H1 (cell line): ENCODE measurements at regions not wholly inside any gene's neighbourhood (a gene's known extent, or its start where the extent isn't known, plus 50 kb on each side); places are given as distances from the start of the nearest gene placed in this dataset.

Experiments
- CTCF ChIA-PET: fragments of 300-600 bp; sonication (Branson Sonifier 250); formaldehyde crosslinking; loops from one replicate; lab custom pipeline; 2021; ENCODE audit not compliant: partially characterized antibody; lab: Charles Lee
- POLR2A ChIA-PET: fragments of 300-600 bp; sonication (Branson Sonifier 250); formaldehyde crosslinking; loops from one replicate; lab custom pipeline; 2021; ENCODE audit warnings: inconsistent platforms; ENCODE audit not compliant: partially characterized antibody; lab: Charles Lee
- DNase-seq, 2 experiments: peaks; one replicate each; pipeline versions ENCODE4 v3.0.0 to v3.0.0-alpha.2; 2010 to 2022; ENCODE audit warnings: low spot score in 2 of 2, low read depth in 1 of 2, mixed read lengths in 1 of 2
- FAIRE-seq: peaks from 2 replicates; lab custom pipeline; 2011; peaks lifted over from hg19 to GRCh38; lab: Jason Lieb, UNC
- H2AFZ ChIP-seq: 2 replicates; pipeline ENCODE4 v1.8.1; 2012; ENCODE audit warnings: low read length, inconsistent platforms
- H2AK5ac ChIP-seq: 2 replicates; pipeline ENCODE4 v1.6.1; 2013; ENCODE audit warnings: low read depth, low read length
- H2BK120ac ChIP-seq: replicated peaks from 2 replicates; pipeline ENCODE3; 2013; ENCODE audit warnings: low read depth, low read length, inconsistent platforms
- H2BK12ac ChIP-seq: 2 replicates; pipeline ENCODE4 v1.6.1; 2013; ENCODE audit warnings: low read depth, low read length
- H2BK15ac ChIP-seq: 2 replicates; pipeline ENCODE4 v1.6.1; 2013; ENCODE audit warnings: low read length
- H2BK20ac ChIP-seq: 2 replicates; pipeline ENCODE4 v1.6.1; 2013; ENCODE audit warnings: low read length
- H2BK5ac ChIP-seq: 2 replicates; pipeline ENCODE4 v1.6.1; 2013; ENCODE audit warnings: low read depth, low read length
- H3K14ac ChIP-seq: 2 replicates; pipeline ENCODE4 v1.6.1; 2013; ENCODE audit warnings: inconsistent platforms; ENCODE audit not compliant: insufficient read length
- H3K18ac ChIP-seq: 2 replicates; pipeline ENCODE4 v1.6.1; 2013; ENCODE audit warnings: low read length; ENCODE audit errors: extremely low read depth
- H3K23ac ChIP-seq: 2 replicates; pipeline ENCODE4 v1.6.1; 2013; ENCODE audit warnings: inconsistent platforms; ENCODE audit not compliant: insufficient read length
- H3K23me2 ChIP-seq: 2 replicates; pipeline ENCODE4 v1.6.1; 2013; ENCODE audit warnings: low read depth, low read length
- H3K27ac ChIP-seq: 2 replicates; pipeline ENCODE4 v1.6.1; 2011; ENCODE audit warnings: low read depth, low read length, inconsistent platforms
- H3K27me3 ChIP-seq, 4 experiments: replicated peaks in 1 of 4; 1 replicate in 1 of 4; 2 replicates in 3 of 4; pipeline versions ENCODE4 v1.6.1 to v1.8.1; 2011 to 2013; ENCODE audit warnings: low read length in 3 of 4, mild to moderate bottlenecking in 3 of 4, inconsistent platforms in 2 of 4, mixed read lengths in 2 of 4, moderate library complexity in 1 of 4; ENCODE audit not compliant: control insufficient read depth in 3 of 4, insufficient read depth in 3 of 4; ENCODE audit errors: extremely low read depth in 1 of 4
- H3K36me3 ChIP-seq, 4 experiments: 2 replicates each; pipeline versions ENCODE4 v1.6.1 to v1.8.1; 2011 to 2013; ENCODE audit warnings: mild to moderate bottlenecking in 4 of 4, low read length in 3 of 4, moderate library complexity in 2 of 4, control low read depth in 1 of 4, inconsistent platforms in 1 of 4; ENCODE audit not compliant: insufficient read depth in 4 of 4, control insufficient read depth in 2 of 4
- H3K4ac ChIP-seq: replicated peaks from 2 replicates; pipeline ENCODE3; 2013; ENCODE audit warnings: low read length, low read depth, mixed read lengths, inconsistent platforms; ENCODE audit not compliant: insufficient read length
- H3K4me1 ChIP-seq, 4 experiments: replicated peaks in 1 of 4; 1 replicate in 1 of 4; 2 replicates in 3 of 4; pipeline versions ENCODE4 v1.6.1 to v1.8.1; 2011 to 2013; ENCODE audit warnings: low read length in 3 of 4, inconsistent platforms in 2 of 4, mixed read lengths in 1 of 4; ENCODE audit not compliant: insufficient read depth in 4 of 4, control insufficient read depth in 3 of 4
- H3K4me2 ChIP-seq, 2 experiments: 2 replicates each; pipeline versions ENCODE4 v1.6.1 to v1.8.1; 2011 to 2013; ENCODE audit warnings: low read depth in 2 of 2, low read length in 2 of 2, control low read depth in 1 of 2, inconsistent platforms in 1 of 2, mild to moderate bottlenecking in 1 of 2; ENCODE audit not compliant: insufficient read depth in 1 of 2
- H3K4me3 ChIP-seq, 4 experiments: fragments of 200-600, 300-600 bp in 1 of 4; sonication (generic), shearing (Covaris generic), sonication (Bioruptor Twin) in 1 of 4; 2 replicates each; pipeline versions ENCODE4 v1.5.1 to v1.8.1; 2011 to 2016; ENCODE audit warnings: low read length in 4 of 4, low read depth in 3 of 4, control low read depth in 2 of 4, inconsistent platforms in 2 of 4, mild to moderate bottlenecking in 2 of 4, mixed read lengths in 1 of 4, moderate library complexity in 1 of 4; ENCODE audit not compliant: insufficient read depth in 2 of 4; ENCODE audit errors: extremely low read depth in 1 of 4
- H3K56ac ChIP-seq: replicated peaks from 2 replicates; pipeline ENCODE3; 2013; ENCODE audit warnings: low read depth, mild to moderate bottlenecking, mixed read lengths, low read length, inconsistent platforms; ENCODE audit not compliant: insufficient read length
- H3K79me1 ChIP-seq: 2 replicates; pipeline ENCODE4 v1.6.1; 2013; ENCODE audit warnings: low read depth, low read length, control low read depth
- H3K79me2 ChIP-seq, 2 experiments: 2 replicates each; pipeline versions ENCODE4 v1.6.1 to v1.8.1; 2012 to 2013; ENCODE audit warnings: low read length in 2 of 2, mild to moderate bottlenecking in 2 of 2, inconsistent platforms in 1 of 2; ENCODE audit not compliant: insufficient read depth in 2 of 2, control insufficient read depth in 1 of 2
- H3K9ac ChIP-seq, 4 experiments: replicated peaks in 1 of 4; 1 replicate in 1 of 4; 2 replicates in 3 of 4; pipeline versions ENCODE4 v1.6.1 to v1.8.1; 2011 to 2013; ENCODE audit warnings: low read depth in 3 of 4, low read length in 3 of 4, control low read depth in 2 of 4, mild to moderate bottlenecking in 2 of 4, moderate library complexity in 2 of 4, inconsistent platforms in 1 of 4; ENCODE audit errors: extremely low read depth in 1 of 4
- H3K9me3 ChIP-seq, 2 experiments: 2 replicates each; pipeline versions ENCODE4 v1.6.1 to v1.8.1; 2012 to 2013; ENCODE audit warnings: mild to moderate bottlenecking in 2 of 2, moderate library complexity in 2 of 2, control low read depth in 1 of 2, inconsistent platforms in 1 of 2, low read depth in 1 of 2, low read length in 1 of 2, mixed read lengths in 1 of 2; ENCODE audit not compliant: insufficient read depth in 2 of 2
- H4K20me1 ChIP-seq, 2 experiments: replicated peaks in 1 of 2; 2 replicates each; pipeline versions ENCODE3 to v1.8.1; 2011 to 2013; ENCODE audit warnings: inconsistent platforms in 2 of 2, low read length in 2 of 2, mild to moderate bottlenecking in 1 of 2; ENCODE audit not compliant: insufficient read depth in 2 of 2, control insufficient read depth in 1 of 2
- H4K5ac ChIP-seq: 2 replicates; pipeline ENCODE4 v1.6.1; 2013; ENCODE audit warnings: low read length, low read depth, mixed read lengths, inconsistent platforms; ENCODE audit not compliant: insufficient read length
- H4K8ac ChIP-seq: 2 replicates; pipeline ENCODE4 v1.8.0; 2013; ENCODE audit warnings: mild to moderate bottlenecking, moderate library complexity, low read length, inconsistent platforms; ENCODE audit not compliant: insufficient read depth; ENCODE audit errors: extremely low read depth
- H4K91ac ChIP-seq: replicated peaks from 2 replicates; pipeline ENCODE3; 2013; ENCODE audit warnings: low read length, mixed read lengths, inconsistent platforms; ENCODE audit not compliant: insufficient read length
- ATF2 ChIP-seq: IDR thresholded peaks from 2 replicates; pipeline ENCODE4 v1.6.1; 2012; ENCODE audit warnings: low read length, inconsistent platforms
- BRCA1 ChIP-seq: IDR thresholded peaks from 2 replicates; pipeline ENCODE4 v1.6.1; 2012; ENCODE audit warnings: low read depth, low read length, improper control_type of control experiment
- CHD1 ChIP-seq: IDR thresholded peaks from 2 replicates; pipeline ENCODE4 v1.6.1; 2012; ENCODE audit warnings: low read depth, low read length, improper control_type of control experiment
- CREB1 ChIP-seq: IDR thresholded peaks from 2 replicates; pipeline ENCODE4 v1.6.1; 2012; ENCODE audit warnings: inconsistent platforms
- GABPA ChIP-seq: IDR thresholded peaks from 2 replicates; pipeline ENCODE4 v1.6.1; 2011; ENCODE audit warnings: mild to moderate bottlenecking, low read length, moderate library complexity, borderline replicate concordance; ENCODE audit not compliant: insufficient read depth
- HDAC6 ChIP-seq: IDR thresholded peaks from one replicate; pipeline ENCODE4 v1.7.1; 2012; ENCODE audit warnings: low read depth, mild to moderate bottlenecking, inconsistent platforms, low read length, moderate library complexity
- KDM1A ChIP-seq: fragments of 200-600, 300-600 bp; sonication (generic); IDR thresholded peaks from 2 replicates; pipeline ENCODE4 v1.7.1; 2016; ENCODE audit warnings: mild to moderate bottlenecking, low read length, borderline replicate concordance
- MAX ChIP-seq: IDR thresholded peaks from 2 replicates; pipeline ENCODE4 v1.6.1; 2012; ENCODE audit warnings: inconsistent platforms
- RBBP5 ChIP-seq: IDR thresholded peaks from 2 replicates; pipeline ENCODE4 v1.7.1; 2012; ENCODE audit warnings: low read depth, mild to moderate bottlenecking, inconsistent platforms, low read length, moderate library complexity, borderline replicate concordance
- SIRT6 ChIP-seq: IDR thresholded peaks from one replicate; pipeline ENCODE4 v1.7.1; 2012; ENCODE audit warnings: low read length, inconsistent platforms
- TBP ChIP-seq: IDR thresholded peaks from 2 replicates; pipeline ENCODE4 v1.6.1; 2011; ENCODE audit warnings: low read depth, low read length, improper control_type of control experiment
- TCF12 ChIP-seq: IDR thresholded peaks from 2 replicates; pipeline ENCODE4 v1.6.1; 2011; ENCODE audit warnings: low read depth, mild to moderate bottlenecking, low read length
- TEAD4 ChIP-seq: IDR thresholded peaks from 2 replicates; pipeline ENCODE4 v1.6.1; 2012; ENCODE audit warnings: low read depth, low read length, inconsistent platforms, mixed read lengths
- WGBS, 2 experiments: shearing (Covaris generic) in 1 of 2; methylation state at CpG; one replicate each; pipeline versions ENCODE4 v1.1.6 to v1.1.7; 2013 to 2015; ENCODE audit warnings: low lambda C conversion rate in 2 of 2, mixed read lengths in 2 of 2, inconsistent platforms in 1 of 2, low coverage in 1 of 2, missing lambda C conversion rate in 1 of 2; ENCODE audit not compliant: insufficient replicate concordance in 2 of 2, insufficient coverage in 1 of 2, insufficient read length in 1 of 2; ENCODE audit errors: extremely low coverage in 1 of 2, missing lambda C conversion rate in 1 of 2; 5-methylcytosine and 5-hydroxymethylcytosine counted together

- Histone ChIP-seq H2BK5ac (no peak overlapping the region), H3K4ac (no peak overlapping the region), H3K27ac (no peak overlapping the region), H2BK12ac (no peak overlapping the region), H2BK120ac (no peak overlapping the region), H3K14ac (no peak overlapping the region), H2AFZ (no peak overlapping the region), H3K4me1 (peaks cover 0 to 3% (median 0%) of the 10 kb centered on the region in 4 experiments; a peak in 2 of 7 replicates), H3K23ac (no peak overlapping the region), H3K18ac (no peak overlapping the region), H4K8ac (no peak overlapping the region), H3K27me3 (no peaks in the 10 kb centered on the region), H3K4me2 (no peak overlapping the region), H3K9ac (no peak overlapping the region), H4K20me1 (no peaks in the 10 kb centered on the region), H3K79me1 (no peaks in the 10 kb centered on the region), H4K91ac (no peak overlapping the region), H2BK15ac (no peak overlapping the region), H3K4me3 (no peak overlapping the region), H3K79me2 (no peaks in the 10 kb centered on the region), H4K5ac (no peak overlapping the region), H3K56ac (no peak overlapping the region), H2BK20ac (no peak overlapping the region), H3K36me3 (no peaks in the 10 kb centered on the region), H2AK5ac (no peak overlapping the region), H3K9me3 (no peaks in the 10 kb centered on the region), H3K23me2 (no peaks in the 10 kb centered on the region)
- DNase-seq (peak in 1 of 2 experiments; percentile 30), FAIRE-seq (no peak)
- WGBS, 2 experiments = 72% methylated on average over 5 of the region's 5 CpGs; no CpG with 5 or more reads in 1 of the 2 experiments
- POLR2A ChIA-PET = interaction anchor here (0.8 kb wide), 1 partner anchor 531 kb away, joined by 3 read pairs; no protein-coding TSS in a partner anchor
- CTCF ChIA-PET = no interaction called here
- TF ChIP-seq CHD1 (no peak), TBP (no peak), TEAD4 (no peak), TCF12 (no peak), HDAC6 (no peak), BRCA1 (no peak), MAX (no peak), RBBP5 (no peak), KDM1A (no peak), ATF2 (no peak), CREB1 (no peak), GABPA (no peak), SIRT6 (no peak)
These were observed 229.7 kb downstream of the C1orf94 start for GRCh38 chr1:34406377-34406776.
